NB4 (cell line): ENCODE measurements at regions not wholly inside any gene's neighbourhood (a gene's known extent, or its start where the extent isn't known, plus 50 kb on each side); places are given as distances from the start of the nearest gene placed in this dataset.
A peak's percentile ranks its signal among the peaks of the same experiment; 100 is the strongest.
"Not testable (repeated sequence)": the region's sequence is repeated elsewhere in the genome, so short reads cannot be mapped to it uniquely, and the experiment has no call there.

Source experiments
- DNase-seq: peaks from one replicate; pipeline ENCODE4 v3.0.0; 2010; ENCODE audit warnings: low read depth
- H3K4me3 ChIP-seq: one replicate; pipeline ENCODE4 v1.5.1; 2011; ENCODE audit warnings: mild to moderate bottlenecking, low read depth, low read length, moderate library complexity

DNA sequence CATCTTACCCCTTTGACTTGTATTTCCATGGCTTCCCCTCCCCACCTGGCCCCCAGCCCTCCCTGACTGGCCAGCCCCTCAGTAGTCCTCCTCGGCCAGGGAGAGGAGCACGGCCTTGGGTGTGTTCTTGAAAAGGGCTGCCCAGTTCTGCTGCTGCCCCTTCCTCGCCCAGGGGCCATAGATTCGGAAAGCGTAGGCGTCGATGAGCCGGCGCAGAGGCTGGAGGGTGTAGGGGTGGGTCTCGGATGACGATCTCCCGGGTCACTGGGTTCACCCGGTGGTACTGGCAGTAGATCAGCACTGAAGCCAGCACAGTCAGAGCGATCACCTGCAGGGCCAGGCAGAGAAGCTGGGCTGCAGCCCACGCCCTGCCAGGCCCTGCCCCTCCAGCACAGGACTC, 71.7 kb downstream of the ZNF479 start:
- not testable (repeated sequence) for H3K4me3 ChIP-seq, DNase-seq

DNA sequence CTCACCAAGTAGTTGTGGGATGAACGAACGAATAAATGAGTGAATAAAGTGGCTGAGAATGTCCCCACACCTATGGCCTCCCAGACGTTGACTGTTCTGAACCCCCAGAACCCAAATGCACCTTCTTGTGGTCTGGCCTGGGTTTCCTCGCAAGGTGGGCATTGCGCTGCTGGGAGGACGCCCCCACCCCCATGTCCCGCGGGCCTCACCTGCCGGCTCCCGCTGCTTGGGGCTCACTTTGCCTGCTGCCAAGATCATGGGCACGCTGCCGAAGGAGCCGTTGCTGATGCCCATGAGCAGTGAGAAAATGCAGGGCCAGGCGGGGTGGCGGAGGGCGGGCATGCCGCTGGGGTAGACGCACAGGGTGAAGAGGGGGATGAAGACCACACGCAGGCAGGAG, 115.9 kb downstream of the ZNF479 start:
- DNase-seq, H3K4me3 ChIP-seq: not testable (repeated sequence)

DNA sequence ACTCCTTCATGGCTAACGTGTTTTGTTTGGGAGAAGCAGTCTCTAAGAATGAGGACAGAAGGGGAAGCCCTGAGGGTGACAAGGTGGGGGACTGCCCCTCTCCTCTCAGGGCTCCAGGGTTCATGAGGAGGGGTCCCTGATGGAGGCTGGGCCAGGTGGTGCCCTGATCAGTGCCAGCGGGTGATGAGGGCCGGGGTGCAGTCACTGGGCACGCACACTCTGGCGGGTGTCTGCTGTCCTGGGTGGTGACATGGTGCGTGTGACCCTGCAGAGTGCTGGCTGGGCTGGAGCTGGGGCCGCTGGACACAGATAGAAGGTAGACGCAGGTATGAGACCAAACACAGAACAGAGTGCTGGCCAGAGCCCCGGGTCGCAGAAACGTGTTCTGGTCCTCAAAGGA, 118.5 kb downstream of the ZNF479 start:
- DNase-seq, H3K4me3 ChIP-seq: not testable (repeated sequence)

DNA sequence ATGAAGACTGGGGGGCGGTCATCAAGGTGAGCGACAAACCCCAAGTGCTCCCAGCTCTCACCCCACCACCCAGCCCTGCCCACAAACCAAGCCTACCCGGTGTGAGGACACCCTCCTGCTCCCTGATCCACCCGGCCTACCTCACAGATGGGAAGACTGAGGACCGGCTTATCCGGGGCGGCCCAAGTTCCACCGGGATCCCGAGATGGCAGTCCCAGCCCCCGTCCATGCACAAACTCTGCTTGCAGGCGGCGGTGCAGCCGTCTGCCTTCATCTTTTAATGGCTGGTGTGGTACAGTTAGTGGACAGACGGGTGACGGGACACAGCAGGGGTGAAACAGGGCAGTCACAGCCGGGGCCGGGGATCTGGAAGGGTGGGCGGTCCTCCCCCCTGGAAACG, 119.3 kb downstream of the ZNF479 start:
- DNase-seq, H3K4me3 ChIP-seq: not testable (repeated sequence)

DNA sequence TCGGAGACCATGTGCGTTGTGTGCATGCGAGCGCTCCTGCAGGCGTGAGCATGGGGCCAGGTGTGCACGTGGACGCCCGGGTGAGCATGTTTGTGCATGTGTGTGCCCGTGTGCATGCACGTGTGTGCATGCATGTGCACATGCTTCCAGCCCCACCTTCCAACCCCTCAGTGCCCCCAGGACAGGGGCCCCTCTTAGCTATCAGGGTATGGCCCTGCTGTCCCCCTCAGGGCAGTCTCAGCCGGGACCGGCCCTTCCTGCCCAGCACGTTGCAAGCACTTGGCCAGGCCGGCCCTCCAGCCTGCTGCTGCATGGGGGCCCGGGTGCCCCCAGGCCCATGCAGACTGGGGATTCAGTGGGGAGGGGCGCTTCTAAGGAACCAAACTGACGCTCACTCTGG, 123.0 kb downstream of the ZNF479 start:
- not testable (repeated sequence) for H3K4me3 ChIP-seq, DNase-seq

DNA sequence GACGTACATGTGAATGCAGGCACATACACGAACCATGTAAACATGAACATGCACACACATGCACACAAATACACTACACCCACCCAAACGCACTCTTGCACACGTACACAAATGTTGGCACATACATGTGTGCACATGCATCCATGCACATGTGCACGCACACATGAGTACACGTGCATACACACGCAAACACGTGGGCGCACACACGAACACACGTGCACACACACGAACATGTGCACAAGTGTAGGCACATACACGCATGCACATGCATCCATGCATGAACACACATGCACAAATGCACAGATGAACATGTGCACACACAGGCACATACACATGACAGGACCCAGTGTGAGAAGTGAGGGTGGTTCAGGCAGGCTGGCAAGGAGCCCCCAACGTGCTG, 126.3 kb downstream of the ZNF479 start:
- not testable (repeated sequence) for H3K4me3 ChIP-seq
- DNase-seq = peak; percentile 2

DNA sequence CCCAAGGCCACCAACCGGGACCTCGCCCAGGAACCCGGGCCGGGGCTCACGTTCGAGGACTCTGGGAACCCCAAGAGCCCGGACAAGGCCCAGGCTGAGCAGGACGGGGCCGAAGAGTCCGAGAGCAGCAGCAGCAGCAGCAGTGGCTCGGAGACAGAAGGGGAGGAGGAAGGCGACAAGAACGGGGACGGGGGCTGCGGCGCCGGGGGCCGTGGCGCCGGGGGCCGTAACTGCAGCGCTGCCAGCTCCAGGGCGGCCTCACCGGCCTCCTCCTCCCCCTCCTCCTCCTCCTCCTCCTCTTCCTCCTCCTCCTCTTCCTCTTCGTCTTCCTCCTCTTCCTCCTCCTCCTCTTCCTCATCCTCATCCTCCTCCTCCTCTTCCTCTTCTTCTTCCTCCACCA, 128.4 kb downstream of the ZNF479 start:
- DNase-seq, H3K4me3 ChIP-seq: not testable (repeated sequence)

DNA sequence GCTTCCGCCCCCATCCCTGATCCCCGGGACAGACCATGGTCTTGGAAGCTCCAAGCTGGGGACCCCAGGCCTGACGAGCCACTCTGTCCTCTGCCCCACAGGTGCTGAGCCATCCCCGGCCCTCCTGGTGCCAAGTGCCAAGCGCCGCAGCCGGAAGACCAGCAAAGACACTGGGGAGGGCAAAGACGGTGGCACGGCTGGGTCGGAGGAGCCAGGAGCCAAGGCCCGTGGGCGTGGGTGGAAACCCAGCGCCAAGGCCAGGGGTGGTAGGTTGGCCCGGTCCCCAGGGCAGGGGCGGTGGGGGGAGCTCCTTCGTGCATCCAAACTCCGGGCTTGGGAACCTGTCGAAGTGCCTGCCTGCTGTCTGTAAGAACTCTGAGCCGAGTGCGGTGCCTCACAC, 130.3 kb downstream of the ZNF479 start:
- DNase-seq, H3K4me3 ChIP-seq: not testable (repeated sequence)

DNA sequence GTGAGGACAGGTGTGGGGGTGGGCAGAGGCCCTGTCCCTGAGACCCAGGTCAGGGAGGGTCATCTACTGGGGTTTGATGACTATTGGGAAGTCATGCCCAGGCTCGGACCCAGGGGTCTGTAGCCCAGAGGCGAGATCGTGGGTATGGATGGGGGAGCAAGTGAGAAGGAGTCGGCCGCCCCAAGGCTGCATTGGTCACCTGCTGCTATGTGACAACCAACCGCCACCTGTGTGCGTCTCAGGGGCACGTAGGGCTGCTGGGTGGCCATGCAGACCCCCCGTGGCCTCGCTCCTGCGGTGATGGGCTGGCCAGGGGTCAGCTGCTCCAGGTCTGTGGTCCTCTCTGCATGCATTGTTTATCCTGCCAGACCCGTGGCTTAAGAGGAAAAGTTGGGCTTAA, 138.5 kb downstream of the ZNF479 start:
- DNase-seq, H3K4me3 ChIP-seq: not testable (repeated sequence)

DNA sequence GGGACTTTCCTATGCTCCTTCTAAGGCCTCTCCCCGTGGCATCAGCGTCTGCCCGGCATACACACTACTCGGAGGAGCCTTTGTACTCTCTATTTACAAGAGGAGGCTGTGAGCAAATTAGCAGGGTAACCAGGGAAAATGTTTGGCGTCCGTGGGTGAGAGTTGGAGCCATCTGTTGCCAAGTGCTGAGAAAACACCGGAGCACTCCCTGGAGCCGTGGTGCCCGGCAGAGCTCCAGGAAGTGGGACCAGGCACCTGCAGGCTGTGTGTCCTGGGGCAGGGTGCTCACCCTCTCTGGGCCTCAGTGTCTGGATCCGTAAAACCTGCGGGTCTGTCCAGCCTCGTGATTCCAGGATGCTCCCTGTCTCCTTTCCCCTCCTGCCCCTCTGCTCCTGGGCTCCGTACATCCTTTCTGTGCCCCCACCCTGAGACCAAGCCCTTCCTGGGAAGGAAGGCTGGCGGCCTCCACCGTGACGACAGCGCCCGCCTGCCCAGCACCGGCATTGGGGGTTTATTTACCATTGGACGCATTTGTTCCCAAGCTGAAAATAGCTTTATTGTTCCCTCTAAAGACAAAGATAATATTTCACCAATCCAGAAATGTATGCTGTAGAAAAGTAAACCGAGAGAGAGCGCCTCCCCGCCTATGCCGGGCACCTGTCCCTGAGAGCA, 174.4 kb downstream of the ZNF479 start:
- not testable (repeated sequence) for DNase-seq, H3K4me3 ChIP-seq

DNA sequence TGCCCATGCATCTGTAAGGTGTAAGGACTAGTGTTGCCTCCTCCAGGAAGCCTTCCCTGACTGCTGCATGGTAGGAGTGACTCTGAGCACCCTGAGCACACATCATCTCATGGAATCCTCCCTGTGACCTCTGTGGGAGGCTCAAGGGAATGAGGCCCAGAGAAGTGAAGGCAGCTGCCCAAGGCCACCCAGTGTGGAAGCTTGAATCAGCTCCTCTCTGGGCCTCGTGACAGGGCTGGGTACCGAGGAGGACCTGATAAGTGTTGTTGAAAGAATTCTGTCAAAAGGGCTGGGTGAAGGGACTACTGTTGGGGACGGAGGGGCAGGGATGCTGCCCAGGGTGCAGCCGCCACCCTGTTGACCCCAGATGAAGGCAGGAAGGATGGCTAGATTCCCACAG, 175.2 kb downstream of the ZNF479 start:
- H3K4me3 ChIP-seq, DNase-seq: not testable (repeated sequence)

DNA sequence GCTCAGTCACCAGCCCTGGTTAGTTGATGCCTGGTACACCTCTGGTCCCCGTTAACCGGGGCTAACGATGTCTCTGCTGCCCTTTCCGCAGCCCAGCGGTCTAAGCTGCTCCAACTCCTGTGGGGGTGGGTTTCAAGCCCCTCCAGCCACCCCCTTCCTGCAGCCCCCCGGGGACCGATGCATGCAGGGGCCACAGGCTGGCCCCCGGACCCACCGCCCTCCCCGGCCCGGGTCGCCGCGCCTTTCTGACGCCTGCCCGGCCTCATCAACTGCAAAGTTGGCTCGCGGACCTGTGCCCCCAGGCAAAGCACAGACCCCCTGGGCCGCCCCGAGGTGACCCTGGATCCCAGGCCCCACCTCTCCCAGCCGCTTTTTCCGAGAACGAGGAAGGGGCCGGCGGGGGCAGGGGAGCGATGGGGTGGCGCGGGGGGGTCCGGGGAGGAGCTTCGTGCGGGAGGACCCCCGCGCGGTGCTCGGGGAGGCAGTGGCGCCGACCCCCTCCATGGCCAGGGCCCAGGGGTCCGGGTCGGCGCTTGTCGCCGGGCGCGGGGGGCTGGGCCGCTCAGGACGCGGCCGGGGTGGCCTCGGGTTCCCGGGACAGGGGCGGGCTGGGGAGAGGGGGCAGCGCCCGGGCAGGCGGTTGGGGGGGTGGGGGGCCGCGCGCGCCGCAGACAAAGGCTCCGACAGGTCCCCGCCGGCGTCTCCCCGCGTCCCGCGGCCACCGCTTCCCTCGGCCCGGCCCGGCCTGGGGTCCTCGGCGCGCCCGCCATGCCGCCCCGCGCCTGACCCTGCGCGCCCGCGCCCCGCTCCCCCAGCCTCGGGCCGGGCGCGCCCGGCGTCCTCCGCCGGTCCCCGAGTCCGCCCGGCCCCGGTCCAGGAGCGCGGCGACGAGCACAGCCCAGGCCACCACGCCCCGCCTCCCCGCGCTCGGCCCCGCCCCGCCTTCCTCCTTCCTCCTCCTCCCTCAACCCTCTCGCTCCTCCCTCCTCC, 183.6 kb downstream of the ZNF479 start:
- not testable (repeated sequence) for DNase-seq, H3K4me3 ChIP-seq

DNA sequence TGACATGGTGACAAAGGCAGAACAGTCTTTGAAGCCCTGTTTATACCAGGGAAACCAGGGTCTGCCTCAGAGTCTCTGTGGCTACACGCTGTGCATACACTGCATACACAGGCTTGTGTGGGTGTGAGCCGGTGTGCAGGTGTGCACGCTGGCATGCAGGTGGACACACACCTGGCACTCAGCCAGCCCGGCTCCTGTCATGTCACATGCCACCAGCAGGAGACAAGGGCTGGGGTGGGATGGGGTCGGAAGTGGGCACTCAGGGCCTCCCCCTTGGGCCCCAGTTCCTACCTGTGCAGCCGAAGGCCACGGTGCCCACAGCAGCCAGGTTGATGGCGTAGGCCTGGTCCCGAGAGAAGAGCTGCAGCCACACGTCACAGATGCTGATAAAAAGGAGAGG, 192.2 kb downstream of the ZNF479 start:
- not testable (repeated sequence) for DNase-seq, H3K4me3 ChIP-seq

DNA sequence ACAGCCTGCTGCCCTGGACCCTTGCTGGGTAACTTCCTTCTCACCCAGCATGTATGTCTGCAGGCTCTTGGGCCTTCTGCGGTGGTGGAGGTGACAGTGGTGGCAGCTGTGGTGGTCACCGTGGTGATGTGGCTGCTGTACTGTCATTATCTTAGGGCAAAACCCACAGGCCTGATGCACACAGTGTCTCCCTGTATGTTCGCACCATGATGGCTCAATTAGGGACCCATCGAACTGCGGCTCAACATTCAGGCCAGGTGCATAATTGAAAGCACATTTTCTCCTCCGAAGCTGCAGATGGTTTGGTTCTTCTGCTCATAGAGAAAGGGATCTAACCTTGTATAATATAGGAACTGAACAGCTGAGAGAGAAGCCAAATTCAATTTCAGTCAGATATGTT, 208.3 kb downstream of the ZNF479 start:
- H3K4me3 ChIP-seq, DNase-seq: not testable (repeated sequence)

DNA sequence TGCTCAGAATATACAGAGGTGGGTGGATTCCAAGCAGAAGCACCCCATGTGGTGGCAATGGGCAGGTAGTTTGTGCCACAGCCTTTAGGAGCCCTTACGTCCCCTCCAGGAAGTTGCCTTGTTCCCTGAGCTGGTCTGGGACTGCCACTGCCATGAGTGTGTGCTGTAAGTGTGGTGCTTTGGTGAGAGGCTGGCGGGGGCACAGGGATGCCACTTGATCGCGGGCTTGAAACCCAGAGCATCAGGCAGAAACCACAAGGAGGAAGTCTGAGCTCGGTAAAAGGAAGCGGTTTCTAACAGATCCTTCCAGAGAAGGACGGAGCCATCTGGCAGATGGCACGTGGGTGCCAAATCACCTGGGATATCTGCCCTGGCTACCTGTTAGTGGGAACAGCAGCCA, 221.3 kb downstream of the ZNF479 start:
- DNase-seq = peak; percentile 68
- H3K4me3 ChIP-seq = not testable (repeated sequence)

DNA sequence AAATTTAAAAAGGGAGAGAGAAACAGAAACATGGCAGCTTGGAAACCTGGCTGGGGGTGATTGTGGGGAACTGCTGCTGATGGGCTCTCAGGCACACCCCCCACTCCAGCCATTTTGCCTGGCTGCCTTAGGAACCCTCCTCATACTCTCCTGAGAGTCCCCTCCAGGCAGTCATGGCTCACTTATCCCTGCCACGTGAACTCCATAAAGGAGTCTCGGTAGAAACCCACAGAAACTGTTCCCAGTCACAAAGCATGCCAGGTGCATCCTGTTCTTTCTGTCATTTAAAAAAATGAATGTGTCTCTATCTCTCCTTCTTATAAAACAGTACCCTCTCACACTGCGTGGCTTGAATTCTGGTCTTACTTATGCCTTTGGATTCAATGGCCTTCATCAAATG, 242.8 kb downstream of the ZNF479 start:
- H3K4me3 ChIP-seq, DNase-seq: not testable (repeated sequence)

DNA sequence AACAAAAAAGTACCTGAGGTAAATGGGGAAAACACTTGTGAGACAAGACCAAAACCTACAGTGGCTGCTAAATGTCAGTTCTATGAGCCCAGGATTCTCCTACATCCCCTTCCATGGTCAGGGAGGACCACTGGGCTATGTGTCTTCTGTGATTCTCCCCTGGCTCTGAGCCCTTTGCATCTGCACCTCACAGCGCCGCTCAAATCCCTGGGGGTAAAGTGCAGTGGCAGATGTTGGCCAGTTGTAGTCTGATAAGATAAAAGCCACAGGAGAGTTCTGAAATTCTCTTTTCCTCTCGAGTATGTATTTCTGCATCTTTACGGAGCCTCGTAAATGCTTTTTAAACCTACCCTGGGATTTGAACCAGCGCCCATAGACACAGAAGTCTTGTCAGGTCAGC, 247.1 kb downstream of the ZNF479 start:
- H3K4me3 ChIP-seq = not testable (repeated sequence)

DNA sequence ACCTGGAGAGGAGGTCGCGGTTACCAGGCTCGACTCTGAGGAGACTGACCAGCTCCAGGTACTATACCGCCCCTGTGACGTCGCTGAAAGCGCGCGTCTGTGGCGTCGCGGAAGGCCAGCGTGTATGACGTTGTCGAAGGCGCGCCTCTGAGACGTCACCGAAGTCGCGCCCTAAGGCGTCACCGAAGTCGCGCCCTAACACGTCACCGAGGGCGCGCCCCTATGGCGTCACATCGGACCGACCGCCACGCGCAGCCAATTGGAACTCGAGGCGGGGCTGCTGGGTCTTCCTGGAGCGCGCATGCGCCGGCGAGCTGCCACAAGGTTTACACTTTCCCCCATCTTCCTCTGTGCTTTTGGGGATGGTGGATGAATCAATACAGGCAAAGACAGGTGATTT, 249.9 kb downstream of the ZNF479 start:
- H3K4me3 ChIP-seq, DNase-seq: not testable (repeated sequence)

More for the DNA sequence above, 247.1 kb downstream of the ZNF479 start:
- peak; percentile 31 for DNase-seq
